IMR-90 (cell line): ENCODE measurements at regions not wholly inside any gene's neighbourhood (a gene's known extent, or its start where the extent isn't known, plus 50 kb on each side); places are given as distances from the start of the nearest gene placed in this dataset.

ENCODE experiments used
- ATAC-seq: fragments of 200-7000 bp; cut with Tn5 transposase; 2 replicates; pipeline ENCODE4 v1.9.1; 2020; ENCODE audit warnings: low read depth, mild to moderate bottlenecking, moderate library complexity
- BruUV-seq: library from RNA; stranded (reverse); fragments of 400-500 nt; replicated peaks from 2 replicates; lab custom pipeline; 2021; lab: Mats Ljungman, UMichigan
- CTCF ChIA-PET: fragments of 300-600 bp; formaldehyde crosslinking; extraction: SDS; loops from one replicate; lab custom pipeline; 2021; ENCODE audit warnings: antibody characterized with exemption; lab: Yijun Ruan, JAX
- POLR2A ChIA-PET: fragments of 300-600 bp; sonication (Branson Sonifier 250); formaldehyde crosslinking; loops from one replicate; lab custom pipeline; 2022; ENCODE audit warnings: antibody characterized with exemption; ENCODE audit not compliant: unreplicated experiment; lab: Charles Lee
- DNase-seq: peaks from one replicate; pipeline ENCODE4 v3.0.0; 2013
- H2AFZ ChIP-seq: replicated peaks from 2 replicates; pipeline ENCODE3; 2013; ENCODE audit warnings: low read length, mild to moderate bottlenecking; ENCODE audit not compliant: poor library complexity
- H2AK5ac ChIP-seq: 2 replicates; pipeline ENCODE4 v1.6.1; 2013; ENCODE audit warnings: low read depth, low read length, inconsistent platforms
- H2AK9ac ChIP-seq: replicated peaks from 2 replicates; pipeline ENCODE3; 2013; ENCODE audit warnings: mild to moderate bottlenecking, low read depth, low read length, moderate library complexity; ENCODE audit not compliant: poor library complexity
- H2BK120ac ChIP-seq: 2 replicates; pipeline ENCODE4 v1.6.1; 2013; ENCODE audit warnings: low read depth, low read length, inconsistent platforms
- H2BK15ac ChIP-seq: 3 replicates; pipeline ENCODE4 v1.6.1; 2013; ENCODE audit warnings: low read depth, low read length, inconsistent platforms
- H2BK20ac ChIP-seq: 2 replicates; pipeline ENCODE4 v1.6.1; 2013; ENCODE audit warnings: low read depth, mild to moderate bottlenecking, inconsistent platforms, low read length, moderate library complexity
- H2BK5ac ChIP-seq: 2 replicates; pipeline ENCODE4 v1.6.1; 2013; ENCODE audit warnings: mild to moderate bottlenecking, low read depth, low read length, inconsistent platforms; ENCODE audit not compliant: poor library complexity, severe bottlenecking
- H3K14ac ChIP-seq: replicated peaks from 2 replicates; pipeline ENCODE4 v1.6.1; 2013; ENCODE audit warnings: low read depth, low read length, inconsistent platforms
- H3K18ac ChIP-seq: 2 replicates; pipeline ENCODE4 v1.6.1; 2013; ENCODE audit warnings: low read depth, low read length, control low read depth
- H3K23ac ChIP-seq: 2 replicates; pipeline ENCODE4 v1.6.1; 2013; ENCODE audit warnings: low read depth, low read length, inconsistent platforms
- H3K27ac ChIP-seq: 2 replicates; pipeline ENCODE4 v1.5.1; 2013; ENCODE audit warnings: mild to moderate bottlenecking, control low read depth, low read length; ENCODE audit not compliant: insufficient read depth
- H3K27me3 ChIP-seq: 2 replicates; pipeline ENCODE4 v1.6.1; 2013; ENCODE audit warnings: low read length; ENCODE audit not compliant: control insufficient read depth, insufficient read depth
- H3K36me3 ChIP-seq: 2 replicates; pipeline ENCODE4 v1.6.1; 2013; ENCODE audit warnings: low read length, mixed read lengths; ENCODE audit not compliant: control insufficient read depth, insufficient read depth
- H3K4ac ChIP-seq: 2 replicates; pipeline ENCODE4 v1.6.1; 2013; ENCODE audit warnings: low read depth, low read length, inconsistent platforms
- H3K4me1 ChIP-seq: 2 replicates; pipeline ENCODE4 v1.6.1; 2013; ENCODE audit warnings: low read length, mixed read lengths; ENCODE audit not compliant: control insufficient read depth, insufficient read depth
- H3K4me2 ChIP-seq: 2 replicates; pipeline ENCODE4 v1.6.1; 2013; ENCODE audit warnings: low read depth, mild to moderate bottlenecking, control low read depth, low read length, moderate library complexity
- H3K4me3 ChIP-seq: 2 replicates; pipeline ENCODE4 v1.5.1; 2013; ENCODE audit warnings: low read depth, mild to moderate bottlenecking, control low read depth, low read length, moderate library complexity; ENCODE audit not compliant: insufficient read depth
- H3K56ac ChIP-seq: 2 replicates; pipeline ENCODE4 v1.6.1; 2013; ENCODE audit warnings: low read length, inconsistent platforms; ENCODE audit not compliant: insufficient read depth; ENCODE audit errors: extremely low read depth
- H3K79me1 ChIP-seq, 2 experiments: 2 replicates each; pipeline ENCODE4 v1.6.1; 2013; ENCODE audit warnings: low read length in 2 of 2, inconsistent platforms in 1 of 2, low read depth in 1 of 2
- H3K9ac ChIP-seq: 2 replicates; pipeline ENCODE4 v1.6.1; 2013; ENCODE audit warnings: low read depth, low read length, control low read depth
- H3K9me1 ChIP-seq: 2 replicates; pipeline ENCODE4 v1.6.1; 2013; ENCODE audit warnings: low read length, inconsistent platforms; ENCODE audit not compliant: insufficient read depth
- H3K9me3 ChIP-seq: 2 replicates; pipeline ENCODE4 v1.6.1; 2013; ENCODE audit warnings: low read length; ENCODE audit not compliant: control insufficient read depth, insufficient read depth
- H4K20me1 ChIP-seq: 2 replicates; pipeline ENCODE4 v1.6.1; 2013; ENCODE audit warnings: low read length, inconsistent platforms; ENCODE audit not compliant: insufficient read depth
- H4K5ac ChIP-seq: 2 replicates; pipeline ENCODE4 v1.6.1; 2013; ENCODE audit warnings: mild to moderate bottlenecking, low read depth, low read length, control low read depth
- H4K8ac ChIP-seq, 2 experiments: 2 replicates each; pipeline ENCODE4 v1.6.1; 2013; ENCODE audit warnings: low read depth in 2 of 2, low read length in 2 of 2, control low read depth in 1 of 2, inconsistent platforms in 1 of 2
- H4K91ac ChIP-seq: 2 replicates; pipeline ENCODE4 v1.6.1; 2013; ENCODE audit warnings: low read depth, low read length, inconsistent platforms; ENCODE audit not compliant: insufficient read depth
- BHLHE40 ChIP-seq: fragments of 150-350 bp; IDR thresholded peaks from 2 replicates; pipeline ENCODE4 v1.6.1; 2016; ENCODE audit warnings: mild to moderate bottlenecking, low read depth, low read length
- MAFK ChIP-seq: IDR thresholded peaks from 2 replicates; pipeline ENCODE4 v1.6.1; 2012; ENCODE audit warnings: low read depth, low read length, improper control_type of control experiment
- MXI1 ChIP-seq: IDR thresholded peaks from 2 replicates; pipeline ENCODE4 v1.6.1; 2012; ENCODE audit warnings: low read depth, mild to moderate bottlenecking, low read length, moderate library complexity, borderline replicate concordance
- POLR2A ChIP-seq: IDR thresholded peaks from 2 replicates; pipeline ENCODE4 v1.6.1; 2012; ENCODE audit warnings: mild to moderate bottlenecking, low read depth, low read length
- RAD21 ChIP-seq: IDR thresholded peaks from 2 replicates; pipeline ENCODE4 v1.6.1; 2012; ENCODE audit warnings: low read length, improper control_type of control experiment
- RFX5 ChIP-seq: IDR thresholded peaks from 2 replicates; pipeline ENCODE4 v1.8.0; 2012; ENCODE audit warnings: low read depth, mild to moderate bottlenecking, low read length, moderate library complexity
- SMC3 ChIP-seq: fragments of 150-350 bp; IDR thresholded peaks from 2 replicates; pipeline ENCODE4 v1.6.1; 2016; ENCODE audit warnings: low read depth, mild to moderate bottlenecking, antibody characterized with exemption, low read length, moderate library complexity
- WGBS, 2 experiments: methylation state at CpG; one replicate each; pipeline versions ENCODE4 v1.1.5 to v1.1.7; 2013; ENCODE audit warnings: missing lambda C conversion rate in 2 of 2; ENCODE audit not compliant: insufficient read length in 1 of 2; ENCODE audit errors: extremely low coverage in 2 of 2; 5-methylcytosine and 5-hydroxymethylcytosine counted together
- dilution Hi-C: fragments of 300-500 bp; cut with HindIII; formaldehyde crosslinking; loops from one replicate; pipeline ENCODE4 v1.14.3; 2018; ENCODE audit warnings: low sequenced_read_pairs; ENCODE audit not compliant: unreplicated experiment
- in situ Hi-C: fragments of 300-500 bp; cut with MboI; formaldehyde crosslinking; loops from 3 replicates; pipeline ENCODE4 v1.14.3; 2019; ENCODE audit warnings: low sequenced_read_pairs, inconsistent platforms, mixed read lengths
- intact Hi-C: fragments of 100-400 bp; cut with micrococcal nuclease; formaldehyde crosslinking; loops from 2 replicates; pipeline ENCODE4 v1.10.0; 2022
- TF ChIP-seq, protein P1 (sequence below): conservative IDR thresholded peaks from 2 replicates; pipeline ENCODE4 v1.5.1; 2012; ENCODE audit warnings: mild to moderate bottlenecking, low read depth, low read length, improper control_type of control experiment
- TF ChIP-seq, protein P2 (sequence below): fragments of 150-350 bp; IDR thresholded peaks from 2 replicates; pipeline ENCODE4 v1.6.1; 2017; ENCODE audit warnings: mild to moderate bottlenecking, antibody characterized with exemption, low read length, low read depth
- TF ChIP-seq, protein P3 (sequence below): fragments of 150-350 bp; IDR thresholded peaks from 2 replicates; pipeline ENCODE4 v1.6.1; 2016; ENCODE audit warnings: low read depth, mild to moderate bottlenecking, low read length, moderate library complexity, borderline replicate concordance

DNA sequence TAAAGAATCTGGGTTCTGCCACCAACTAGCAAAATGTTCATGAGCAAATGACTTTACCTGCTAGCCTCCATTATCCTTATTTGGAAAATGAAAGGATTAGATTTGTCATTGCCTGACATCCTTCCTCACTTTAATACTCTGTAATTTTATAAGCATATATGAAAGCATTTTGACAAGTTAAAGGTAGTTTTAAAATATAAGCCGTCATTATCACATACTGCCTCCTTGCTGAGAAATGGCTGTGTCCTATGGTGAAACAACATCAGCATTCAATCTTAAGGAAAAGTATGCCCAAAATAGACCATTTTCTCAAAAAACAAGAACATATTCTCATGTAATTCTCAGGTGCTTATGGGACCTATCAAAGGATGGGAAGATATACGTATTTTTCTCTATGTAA, 461.2 kb downstream of the SUCLG1 start:
- Histone ChIP-seq H3K14ac (no peak overlapping the region), H3K9me1 (no peaks in the 10 kb centered on the region), H3K9ac (no peak overlapping the region), H4K8ac (no peak overlapping the region), H3K23ac (no peak overlapping the region), H4K91ac (no peak overlapping the region), H2AK9ac (no peak overlapping the region), H3K9me3 (no peaks in the 10 kb centered on the region), H3K4ac (no peak overlapping the region), H3K36me3 (no peaks in the 10 kb centered on the region), H3K4me2 (no peak overlapping the region), H2AFZ (no peak overlapping the region), H4K20me1 (no peaks in the 10 kb centered on the region), H3K79me1 (no peaks in the 10 kb centered on the region), H3K27me3 (no peaks in the 10 kb centered on the region), H2AK5ac (no peak overlapping the region), H3K4me1 (no peaks in the 10 kb centered on the region), H2BK120ac (no peak overlapping the region), H3K4me3 (no peak overlapping the region), H2BK20ac (no peak overlapping the region), H3K18ac (no peak overlapping the region), H4K5ac (no peak overlapping the region), H2BK5ac (no peak overlapping the region), H3K56ac (no peak overlapping the region), H3K27ac (no peak overlapping the region), H2BK15ac (no peak overlapping the region)
- no TSS peak for BruUV-seq
- POLR2A ChIA-PET, result no interaction called here
- TF ChIP-seq RAD21 (no peak), SMC3 (no peak), POLR2A (no peak), BHLHE40 (no peak), MAFK (no peak), MXI1 (no peak), RFX5 (no peak)
- TF ChIP-seq, protein P1, sequence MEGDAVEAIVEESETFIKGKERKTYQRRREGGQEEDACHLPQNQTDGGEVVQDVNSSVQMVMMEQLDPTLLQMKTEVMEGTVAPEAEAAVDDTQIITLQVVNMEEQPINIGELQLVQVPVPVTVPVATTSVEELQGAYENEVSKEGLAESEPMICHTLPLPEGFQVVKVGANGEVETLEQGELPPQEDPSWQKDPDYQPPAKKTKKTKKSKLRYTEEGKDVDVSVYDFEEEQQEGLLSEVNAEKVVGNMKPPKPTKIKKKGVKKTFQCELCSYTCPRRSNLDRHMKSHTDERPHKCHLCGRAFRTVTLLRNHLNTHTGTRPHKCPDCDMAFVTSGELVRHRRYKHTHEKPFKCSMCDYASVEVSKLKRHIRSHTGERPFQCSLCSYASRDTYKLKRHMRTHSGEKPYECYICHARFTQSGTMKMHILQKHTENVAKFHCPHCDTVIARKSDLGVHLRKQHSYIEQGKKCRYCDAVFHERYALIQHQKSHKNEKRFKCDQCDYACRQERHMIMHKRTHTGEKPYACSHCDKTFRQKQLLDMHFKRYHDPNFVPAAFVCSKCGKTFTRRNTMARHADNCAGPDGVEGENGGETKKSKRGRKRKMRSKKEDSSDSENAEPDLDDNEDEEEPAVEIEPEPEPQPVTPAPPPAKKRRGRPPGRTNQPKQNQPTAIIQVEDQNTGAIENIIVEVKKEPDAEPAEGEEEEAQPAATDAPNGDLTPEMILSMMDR, result no peak
- TF ChIP-seq, protein P2, sequence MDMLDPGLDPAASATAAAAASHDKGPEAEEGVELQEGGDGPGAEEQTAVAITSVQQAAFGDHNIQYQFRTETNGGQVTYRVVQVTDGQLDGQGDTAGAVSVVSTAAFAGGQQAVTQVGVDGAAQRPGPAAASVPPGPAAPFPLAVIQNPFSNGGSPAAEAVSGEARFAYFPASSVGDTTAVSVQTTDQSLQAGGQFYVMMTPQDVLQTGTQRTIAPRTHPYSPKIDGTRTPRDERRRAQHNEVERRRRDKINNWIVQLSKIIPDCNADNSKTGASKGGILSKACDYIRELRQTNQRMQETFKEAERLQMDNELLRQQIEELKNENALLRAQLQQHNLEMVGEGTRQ, result no peak
- TF ChIP-seq, protein P3, sequence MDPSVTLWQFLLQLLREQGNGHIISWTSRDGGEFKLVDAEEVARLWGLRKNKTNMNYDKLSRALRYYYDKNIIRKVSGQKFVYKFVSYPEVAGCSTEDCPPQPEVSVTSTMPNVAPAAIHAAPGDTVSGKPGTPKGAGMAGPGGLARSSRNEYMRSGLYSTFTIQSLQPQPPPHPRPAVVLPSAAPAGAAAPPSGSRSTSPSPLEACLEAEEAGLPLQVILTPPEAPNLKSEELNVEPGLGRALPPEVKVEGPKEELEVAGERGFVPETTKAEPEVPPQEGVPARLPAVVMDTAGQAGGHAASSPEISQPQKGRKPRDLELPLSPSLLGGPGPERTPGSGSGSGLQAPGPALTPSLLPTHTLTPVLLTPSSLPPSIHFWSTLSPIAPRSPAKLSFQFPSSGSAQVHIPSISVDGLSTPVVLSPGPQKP, result no peak
- intact Hi-C loops, result no loop called here
- DNase-seq (no peak), ATAC-seq (no peak)
- dilution Hi-C loops, result no loop called here
- in situ Hi-C loops, result no loop called here
- WGBS, 2 experiments, result no CpG with 5 or more reads among the region's 2 CpGs
- CTCF ChIA-PET, result no interaction called here
